HCEC 1CT (cell line): ENCODE measurements at regions not wholly inside any gene's neighbourhood (a gene's known extent, or its start where the extent isn't known, plus 50 kb on each side); places are given as distances from the start of the nearest gene placed in this dataset.
"Not testable (repeated sequence)": the region's sequence is repeated elsewhere in the genome, so short reads cannot be mapped to it uniquely, and the experiment has no call there.

Experiments used
- DNase-seq: peaks from one replicate; pipeline ENCODE4 v3.0.0-alpha.2; 2017

GRCh38 chr10:3570131-3570729 is 214.8 kb downstream of the KLF6 start:
- no peak for DNase-seq

- no peak for DNase-seq
Measured at GRCh38 chr10:3568983-3569382, 216.0 kb downstream of the KLF6 start.

GRCh38 chr10:3568392-3568791 is 216.6 kb downstream of the KLF6 start:
- no peak for DNase-seq

GRCh38 chr10:3567291-3567963 is 217.6 kb downstream of the KLF6 start:
- DNase-seq: no peak

GRCh38 chr10:3566627-3567026 is 218.4 kb downstream of the KLF6 start:
- no peak for DNase-seq

- DNase-seq: no peak
Measured at GRCh38 chr10:3564346-3565002, 220.5 kb downstream of the KLF6 start.

GRCh38 chr10:3563298-3563697 is 221.7 kb downstream of the KLF6 start:
- DNase-seq: no peak

GRCh38 chr10:3560628-3561027 is 224.4 kb downstream of the KLF6 start:
- not testable (repeated sequence) for DNase-seq

GRCh38 chr10:3559527-3559926 is 225.5 kb downstream of the KLF6 start:
- no peak for DNase-seq

- DNase-seq: no peak
Measured at GRCh38 chr10:3559011-3559410, 226.0 kb downstream of the KLF6 start.

- DNase-seq: peak; percentile 56
Measured at GRCh38 chr10:3556191-3557017, 228.6 kb downstream of the KLF6 start.

- no peak for DNase-seq
Measured at GRCh38 chr10:3554121-3554522, 230.9 kb downstream of the KLF6 start.

GRCh38 chr10:3552281-3552680 is 232.7 kb downstream of the KLF6 start:
- no peak for DNase-seq

GRCh38 chr10:3551761-3552160 is 233.2 kb downstream of the KLF6 start:
- DNase-seq: no peak

- DNase-seq: no peak
Measured at GRCh38 chr10:3549118-3549517, 235.9 kb downstream of the KLF6 start.

- peak; percentile 47 for DNase-seq
Measured at GRCh38 chr10:3548702-3549101, 236.3 kb downstream of the KLF6 start.

GRCh38 chr10:3548076-3548475 is 236.9 kb downstream of the KLF6 start:
- no peak for DNase-seq

- DNase-seq: no peak
Measured at GRCh38 chr10:3544561-3544960, 240.4 kb downstream of the KLF6 start.

- peak; percentile 81 for DNase-seq
Measured at GRCh38 chr10:3542185-3542611, 242.8 kb downstream of the KLF6 start.

GRCh38 chr10:3539696-3540383 is 245.2 kb downstream of the KLF6 start:
- no peak for DNase-seq

GRCh38 chr10:3538656-3539531 is 246.1 kb downstream of the KLF6 start:
- peak; percentile 80 for DNase-seq

- no peak for DNase-seq
Measured at GRCh38 chr10:3538291-3538655, 246.7 kb downstream of the KLF6 start.
